ENCODE measurements at regions not wholly inside any gene's neighbourhood (a gene's known extent, or its start where the extent isn't known, plus 50 kb on each side); places are given as distances from the start of the nearest gene placed in this dataset.

DNA sequence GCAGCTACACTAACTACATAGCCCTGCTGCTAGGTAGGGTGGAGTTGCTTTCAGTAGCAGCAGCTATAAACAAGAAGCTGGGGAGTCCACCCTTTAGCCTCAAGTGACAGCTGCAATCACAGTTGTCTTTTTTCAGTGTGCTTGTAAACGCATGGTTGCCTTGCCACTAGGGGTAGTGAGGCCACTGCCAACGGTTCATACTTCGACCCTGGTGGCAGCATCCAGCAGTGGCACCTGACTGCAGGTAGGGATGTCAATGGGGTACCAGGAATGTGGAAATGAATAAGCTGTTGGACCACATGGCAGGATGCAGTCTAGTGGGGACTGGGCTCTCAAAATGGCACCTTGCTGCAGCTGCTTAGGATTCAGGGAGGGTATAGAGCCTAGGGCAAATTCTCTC lies 367.2 kb downstream of the RASEF start:
- no peak for DNase-seq (ENCODE audit: low spot score in 2 of 2)
- WGBS, 2 donors = 93 to 100% methylated on average over 3 of the region's 3 CpGs
- H3K4me3 ChIP-seq (ENCODE audit: low read depth, poor library complexity, severe bottlenecking) = no peak overlapping the region
- TF ChIP-seq POLR2A (IDR thresholded peaks at IDR 0.05) (no peak), CTCF (IDR thresholded peaks at IDR 0.05) (no peak)
- intact Hi-C loops (cut with DNase I; ENCODE audit: low total_unique reads) = no loop called here

- 78 to 81% methylated on average over 5 of the region's 5 CpGs for WGBS, 2 donors
Measured at GRCh38 chr9:82706786-82707185, 356.2 kb downstream of the RASEF start.

DNA sequence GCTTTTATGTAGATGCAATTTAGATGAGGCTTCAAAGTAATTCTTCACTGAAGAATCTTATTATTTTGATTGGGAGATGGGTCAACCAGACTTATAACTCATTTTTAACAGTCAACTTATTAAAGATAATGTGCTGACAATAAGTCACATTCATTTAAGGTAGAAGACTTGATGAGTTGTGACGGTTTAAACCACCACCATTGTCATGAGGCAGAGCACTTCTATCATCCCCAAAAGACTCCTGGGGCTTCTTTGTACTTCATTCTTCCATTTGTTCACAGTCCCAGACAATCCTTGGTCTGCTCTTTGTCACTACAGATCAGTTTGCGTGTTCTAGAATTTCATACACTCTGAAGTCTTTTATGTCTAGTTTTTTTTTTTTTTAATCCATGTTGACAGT lies 346.1 kb downstream of the RASEF start:
- DNase-seq (ENCODE audit: low spot score in 2 of 2) = no peak
- TF ChIP-seq CTCF (IDR thresholded peaks at IDR 0.05) (no peak), POLR2A (IDR thresholded peaks at IDR 0.05) (no peak)
- no peak overlapping the region for H3K4me3 ChIP-seq (ENCODE audit: low read depth, poor library complexity, severe bottlenecking)
- intact Hi-C loops (cut with DNase I; ENCODE audit: low total_unique reads) = no loop called here
- WGBS, 2 donors = 75 to 86% methylated on average over 2 of the region's 2 CpGs

More at GRCh38 chr9:82706786-82707185, 356.2 kb downstream of the RASEF start:
- no peak for DNase-seq (ENCODE audit: low spot score in 2 of 2)
- H3K4me3 ChIP-seq (ENCODE audit: low read depth, poor library complexity, severe bottlenecking) = no peak overlapping the region
- intact Hi-C loops (cut with DNase I; ENCODE audit: low total_unique reads) = no loop called here
- TF ChIP-seq CTCF (IDR thresholded peaks at IDR 0.05) = no peak
- TF ChIP-seq POLR2A (IDR thresholded peaks at IDR 0.05) = no peak

DNA sequence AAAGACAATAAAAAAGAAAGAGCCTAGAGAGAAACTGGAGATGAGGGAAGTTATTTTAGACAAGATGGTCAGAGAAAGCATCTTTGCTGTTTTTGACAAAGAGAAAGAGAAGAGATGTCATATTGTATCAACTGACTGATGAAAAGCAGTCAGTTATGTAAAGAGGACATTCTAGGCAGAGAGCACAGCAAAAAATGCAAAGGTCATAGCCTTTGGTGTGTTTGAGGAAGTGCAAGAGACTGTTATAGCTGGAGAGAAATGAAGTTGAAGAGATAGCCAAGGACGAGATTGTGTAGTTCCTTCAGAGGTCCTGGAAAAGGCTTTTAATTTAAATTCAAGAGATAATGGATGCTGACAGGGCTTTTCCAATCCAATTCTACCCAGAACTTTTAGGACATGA lies 342.4 kb downstream of the RASEF start:
- DNase-seq (ENCODE audit: low spot score in 2 of 2) = no peak
- no peak overlapping the region for H3K4me3 ChIP-seq (ENCODE audit: low read depth, poor library complexity, severe bottlenecking)
- 61 to 74% methylated on average over 1 of the region's 1 CpG for WGBS, 2 donors
- intact Hi-C loops (cut with DNase I; ENCODE audit: low total_unique reads) = no loop called here
- TF ChIP-seq POLR2A (IDR thresholded peaks at IDR 0.05) (no peak), CTCF (IDR thresholded peaks at IDR 0.05) (no peak)

GRCh38 chr9:82721593-82721992 lies 341.3 kb downstream of the RASEF start:
- intact Hi-C loops (cut with DNase I; ENCODE audit: low total_unique reads) = no loop called here
- no peak for DNase-seq (ENCODE audit: low spot score in 2 of 2)
- H3K4me3 ChIP-seq (ENCODE audit: low read depth, poor library complexity, severe bottlenecking) = no peak overlapping the region
- TF ChIP-seq POLR2A (IDR thresholded peaks at IDR 0.05) (no peak), CTCF (IDR thresholded peaks at IDR 0.05) (no peak)
- 12 to 24% methylated on average over 1 of the region's 1 CpG for WGBS, 2 donors

- DNase-seq (ENCODE audit: low spot score in 2 of 2) = no peak
- no peak overlapping the region for H3K4me3 ChIP-seq (ENCODE audit: low read depth, poor library complexity, severe bottlenecking)
- TF ChIP-seq POLR2A (IDR thresholded peaks at IDR 0.05) = no peak
- TF ChIP-seq CTCF (IDR thresholded peaks at IDR 0.05) = no peak
- intact Hi-C loops (cut with DNase I; ENCODE audit: low total_unique reads) = no loop called here
- WGBS, 2 donors = 65 to 76% methylated on average over 1 of the region's 1 CpG
Measured at GRCh38 chr9:82722051-82722450, 340.9 kb downstream of the RASEF start.

Data from lower leg skin (tissue), 4 donors.